Bone marrow (tissue), 2 donors: ENCODE measurements at regions not wholly inside any gene's neighbourhood (a gene's known extent, or its start where the extent isn't known, plus 50 kb on each side); places are given as distances from the start of the nearest gene placed in this dataset.
"Not testable (repeated sequence)": the region's sequence is repeated elsewhere in the genome, so short reads cannot be mapped to it uniquely, and the experiment has no call there.

Experiments
- DNase-seq, 2 donors: peaks; one replicate each; lab custom pipeline; 2025; lab: John Stamatoyannopoulos, UW

GRCh38 chr1:38746941-38747600, 112.5 kb downstream of the RRAGC start:
- DNase-seq, result no peak

- no peak for DNase-seq
Measured at GRCh38 chr1:38746402-38746935, 113.1 kb downstream of the RRAGC start.

- DNase-seq, result no peak
Measured at GRCh38 chr1:38745476-38746401, 113.8 kb downstream of the RRAGC start.

GRCh38 chr1:38744452-38745350, 114.9 kb downstream of the RRAGC start:
- DNase-seq, result no peak

GRCh38 chr1:38743184-38743583, 116.4 kb downstream of the RRAGC start:
- no peak for DNase-seq

GRCh38 chr1:38741341-38741740, 118.2 kb downstream of the RRAGC start:
- no peak for DNase-seq

GRCh38 chr1:38740487-38740886, 119.1 kb downstream of the RRAGC start:
- no peak for DNase-seq

GRCh38 chr1:38738207-38738606, 121.4 kb downstream of the RRAGC start:
- DNase-seq, result no peak

GRCh38 chr1:38736399-38736798, 123.2 kb downstream of the RRAGC start:
- no peak for DNase-seq

GRCh38 chr1:38735651-38736161, 123.9 kb downstream of the RRAGC start:
- DNase-seq, result no peak

GRCh38 chr1:38733761-38734160, 125.8 kb downstream of the RRAGC start:
- DNase-seq, result no peak

- DNase-seq, result no peak
Measured at GRCh38 chr1:38730511-38731397, 128.8 kb downstream of the RRAGC start.

GRCh38 chr1:38728585-38728908, 131.0 kb downstream of the RRAGC start:
- DNase-seq, result no peak

- DNase-seq, result no peak
Measured at GRCh38 chr1:38727684-38728584, 131.6 kb downstream of the RRAGC start.

- not testable (repeated sequence) for DNase-seq
Measured at GRCh38 chr1:38725321-38725961, 134.1 kb downstream of the RRAGC start.

- DNase-seq, result no peak
Measured at GRCh38 chr1:38724160-38725131, 135.1 kb downstream of the RRAGC start.

- DNase-seq, result no peak
Measured at GRCh38 chr1:38721816-38722215, 137.8 kb downstream of the RRAGC start.

- DNase-seq, result no peak
Measured at GRCh38 chr1:38719880-38720279, 139.7 kb downstream of the RRAGC start.
